ENCODE measurements at regions not wholly inside any gene's neighbourhood (a gene's known extent, or its start where the extent isn't known, plus 50 kb on each side); places are given as distances from the start of the nearest gene placed in this dataset.
"Not testable (repeated sequence)": the region's sequence is repeated elsewhere in the genome, so short reads cannot be mapped to it uniquely, and the experiment has no call there.

DNA sequence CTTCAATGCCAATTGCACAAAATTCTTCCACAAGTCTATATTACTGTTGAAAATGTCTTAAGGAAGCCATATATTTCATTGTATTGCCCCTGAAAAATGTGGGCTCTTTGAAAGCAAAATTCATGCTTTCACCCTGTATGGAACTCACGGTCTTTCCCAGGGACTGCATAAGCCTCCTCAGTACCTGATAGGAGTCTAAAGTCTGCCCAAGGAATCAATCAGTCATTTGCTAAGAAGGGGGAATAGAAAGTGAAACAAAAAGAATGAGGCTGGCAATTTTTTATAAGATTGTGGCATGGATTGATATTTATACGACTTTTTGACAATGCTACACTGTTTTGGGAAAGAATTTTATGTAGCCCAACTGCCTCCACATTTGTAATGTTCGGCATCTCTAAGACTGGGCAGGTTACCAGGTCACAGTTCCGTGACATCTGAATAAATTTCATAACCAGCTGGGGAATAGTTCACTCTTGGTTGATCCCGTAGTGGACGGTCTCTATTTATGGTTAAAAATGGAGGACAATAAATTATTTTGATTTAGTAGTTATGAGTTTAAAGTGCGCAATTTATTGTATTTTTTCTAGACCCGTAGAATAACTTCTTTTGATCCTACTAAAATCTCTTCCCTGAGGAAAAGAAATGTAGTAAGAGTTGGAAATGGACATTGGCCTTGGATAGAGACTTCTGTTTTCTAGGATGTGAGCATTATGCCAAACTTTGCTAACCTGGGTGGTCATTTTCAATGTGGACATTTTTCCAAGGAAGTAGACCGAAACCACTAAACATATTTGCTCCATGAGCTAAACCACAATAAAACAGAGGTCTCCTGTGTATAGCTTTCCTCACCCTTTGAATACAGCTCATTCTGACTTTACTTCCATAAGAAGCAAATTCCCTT, 1585.4 kb downstream of the EFNB2 start:
- Histone ChIP-seq H3K27ac (ENCODE audit: low read length) (no peak overlapping the region), H3K27me3 (ENCODE audit: control insufficient read depth, insufficient read depth, low read length) (no peaks in the 10 kb centered on the region), H3K9me3 (ENCODE audit: control insufficient read depth, insufficient read depth, low read length) (no peaks in the 10 kb centered on the region), H3K36me3 (ENCODE audit: control insufficient read depth, insufficient read depth, low read length) (no peaks in the 10 kb centered on the region), H3K4me1 (ENCODE audit: control insufficient read depth, insufficient read depth, low read length) (no peaks in the 10 kb centered on the region), H3K4me3 (ENCODE audit: low read length) (no peak overlapping the region)
- DNase-seq (ENCODE audit: low read depth, low spot score) = no peak
- WGBS (ENCODE audit: insufficient coverage, insufficient read length) = 100% methylated on average over 1 of the region's 9 CpGs

DNA sequence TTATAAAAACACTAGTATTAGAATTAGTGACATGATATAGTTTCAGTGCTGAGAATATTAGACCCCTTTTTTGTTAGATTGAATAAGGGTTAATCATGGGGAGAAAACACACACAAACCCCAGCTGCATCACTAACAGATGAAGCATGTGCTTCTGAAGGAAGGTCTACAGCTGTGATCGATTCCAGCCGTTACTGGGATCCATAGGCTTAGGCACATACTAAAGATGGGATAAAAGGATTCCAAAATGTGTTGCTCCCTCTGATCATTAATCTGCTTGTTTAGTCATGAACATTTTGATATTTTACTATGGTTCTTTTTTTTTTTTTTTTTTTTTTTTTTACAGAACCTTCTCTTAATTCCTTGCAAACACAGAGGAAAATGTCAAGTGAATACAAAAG, 1591.3 kb downstream of the EFNB2 start:
- H3K27me3 ChIP-seq (ENCODE audit: control insufficient read depth, insufficient read depth, low read length) = no peaks in the 10 kb centered on the region
- no peaks in the 10 kb centered on the region for H3K36me3 ChIP-seq (ENCODE audit: control insufficient read depth, insufficient read depth, low read length)
- no peak overlapping the region for H3K4me3 ChIP-seq (ENCODE audit: low read length)
- H3K27ac ChIP-seq (ENCODE audit: low read length) = no peak overlapping the region
- WGBS (ENCODE audit: insufficient coverage, insufficient read length) = no CpG with 5 or more reads among the region's 2 CpGs
- DNase-seq (ENCODE audit: low read depth, low spot score) = no peak
- H3K4me1 ChIP-seq (ENCODE audit: control insufficient read depth, insufficient read depth, low read length) = no peaks in the 10 kb centered on the region
- H3K9me3 ChIP-seq (ENCODE audit: control insufficient read depth, insufficient read depth, low read length) = no peaks in the 10 kb centered on the region

DNA sequence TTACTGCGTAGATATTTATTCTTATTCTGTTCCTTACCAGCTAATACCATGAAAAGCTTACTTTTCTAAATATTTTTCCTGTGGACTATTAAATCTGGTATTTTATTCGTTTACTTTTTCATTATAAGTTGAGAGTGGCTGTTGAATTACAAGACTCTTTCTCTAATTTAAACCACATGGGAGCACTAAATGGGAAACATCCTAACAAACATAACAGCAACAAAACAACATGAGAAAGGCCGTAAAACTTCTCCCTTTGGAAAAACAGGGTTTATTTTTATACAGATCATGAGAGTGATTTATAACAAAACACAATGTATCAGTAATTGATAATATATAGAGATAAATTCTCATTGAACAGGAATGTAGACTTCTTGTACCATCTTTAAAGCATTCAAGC, 1592.1 kb downstream of the EFNB2 start:
- no peak overlapping the region for H3K4me3 ChIP-seq (ENCODE audit: low read length)
- H3K27me3 ChIP-seq (ENCODE audit: control insufficient read depth, insufficient read depth, low read length) = no peaks in the 10 kb centered on the region
- no peaks in the 10 kb centered on the region for H3K4me1 ChIP-seq (ENCODE audit: control insufficient read depth, insufficient read depth, low read length)
- no peak overlapping the region for H3K27ac ChIP-seq (ENCODE audit: low read length)
- DNase-seq (ENCODE audit: low read depth, low spot score) = no peak
- H3K9me3 ChIP-seq (ENCODE audit: control insufficient read depth, insufficient read depth, low read length) = no peaks in the 10 kb centered on the region
- no CpG with 5 or more reads among the region's 3 CpGs for WGBS (ENCODE audit: insufficient coverage, insufficient read length)
- no peaks in the 10 kb centered on the region for H3K36me3 ChIP-seq (ENCODE audit: control insufficient read depth, insufficient read depth, low read length)

DNA sequence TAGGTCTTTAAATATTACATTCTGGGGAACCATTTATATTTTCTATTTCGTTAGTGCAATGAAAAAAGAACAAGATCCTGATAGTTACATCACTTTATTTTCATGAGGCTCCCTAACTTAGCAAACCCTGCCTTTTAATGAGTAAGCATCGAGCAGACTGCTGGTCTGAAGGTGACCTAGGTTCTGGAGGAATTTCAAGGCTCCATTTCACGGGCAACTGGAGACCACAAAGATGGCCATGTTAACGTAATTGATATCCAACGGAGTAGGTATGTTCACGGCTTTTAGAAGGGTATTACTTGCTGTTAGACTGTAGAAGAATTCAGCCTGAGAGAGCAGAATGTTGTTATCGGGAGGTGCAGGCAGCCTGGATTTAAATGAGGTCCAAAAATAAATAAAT, 1597.6 kb downstream of the EFNB2 start:
- Histone ChIP-seq H3K4me1 (ENCODE audit: control insufficient read depth, insufficient read depth, low read length) (no peaks in the 10 kb centered on the region), H3K9me3 (ENCODE audit: control insufficient read depth, insufficient read depth, low read length) (no peaks in the 10 kb centered on the region), H3K36me3 (ENCODE audit: control insufficient read depth, insufficient read depth, low read length) (no peaks in the 10 kb centered on the region), H3K27ac (ENCODE audit: low read length) (no peak overlapping the region), H3K4me3 (ENCODE audit: low read length) (no peak overlapping the region), H3K27me3 (ENCODE audit: control insufficient read depth, insufficient read depth, low read length) (no peaks in the 10 kb centered on the region)
- no peak for DNase-seq (ENCODE audit: low read depth, low spot score)
- no CpG with 5 or more reads among the region's 7 CpGs for WGBS (ENCODE audit: insufficient coverage, insufficient read length)

DNA sequence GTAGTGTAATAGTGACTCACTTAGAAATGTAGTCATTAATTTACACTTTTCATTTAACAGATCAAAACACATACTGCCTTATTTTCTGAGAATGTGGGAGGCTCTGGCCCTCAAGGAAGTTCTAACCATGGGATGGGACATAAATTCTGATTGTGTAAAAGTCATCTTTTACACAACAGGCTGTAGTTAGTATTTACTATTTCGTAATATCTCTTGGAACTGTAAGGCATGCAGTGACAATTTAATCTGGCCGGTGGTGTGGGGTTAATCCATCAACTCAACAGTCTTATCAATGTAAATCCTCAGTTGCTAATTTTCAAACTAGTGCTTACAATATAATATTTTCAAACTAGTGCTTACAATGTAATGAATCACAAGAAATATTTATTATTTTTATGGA, 1599.2 kb downstream of the EFNB2 start:
- no peak overlapping the region for H3K27ac ChIP-seq (ENCODE audit: low read length)
- no peak overlapping the region for H3K4me3 ChIP-seq (ENCODE audit: low read length)
- no peaks in the 10 kb centered on the region for H3K27me3 ChIP-seq (ENCODE audit: control insufficient read depth, insufficient read depth, low read length)
- no peaks in the 10 kb centered on the region for H3K9me3 ChIP-seq (ENCODE audit: control insufficient read depth, insufficient read depth, low read length)
- no CpG with 5 or more reads among the region's 2 CpGs for WGBS (ENCODE audit: insufficient coverage, insufficient read length)
- DNase-seq (ENCODE audit: low read depth, low spot score) = no peak
- H3K36me3 ChIP-seq (ENCODE audit: control insufficient read depth, insufficient read depth, low read length) = no peaks in the 10 kb centered on the region
- H3K4me1 ChIP-seq (ENCODE audit: control insufficient read depth, insufficient read depth, low read length) = no peaks in the 10 kb centered on the region

DNA sequence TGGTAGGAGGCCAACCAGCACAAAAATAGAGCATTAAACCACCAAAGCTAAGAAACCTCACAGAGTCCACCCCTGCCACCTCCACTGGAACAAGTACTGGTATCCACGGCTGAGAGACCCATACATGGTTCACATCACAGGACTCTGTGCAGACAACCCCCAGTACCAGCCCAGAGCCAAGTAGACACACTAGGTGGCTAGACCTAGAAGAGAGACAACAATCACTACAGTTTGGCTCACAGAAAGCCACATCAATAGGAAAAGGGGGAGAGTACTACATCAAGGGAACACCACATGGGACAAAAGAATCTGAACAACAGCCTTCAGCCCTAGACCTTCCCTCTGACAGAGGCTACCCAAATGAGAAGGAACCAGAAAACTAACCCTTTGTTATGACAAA, 1614.9 kb downstream of the EFNB2 start:
- not testable (repeated sequence) for H3K36me3 ChIP-seq (ENCODE audit: control insufficient read depth, insufficient read depth, low read length); H3K4me1 ChIP-seq (ENCODE audit: control insufficient read depth, insufficient read depth, low read length); DNase-seq (ENCODE audit: low read depth, low spot score); H3K27me3 ChIP-seq (ENCODE audit: control insufficient read depth, insufficient read depth, low read length); H3K4me3 ChIP-seq (ENCODE audit: low read length); H3K27ac ChIP-seq (ENCODE audit: low read length); H3K9me3 ChIP-seq (ENCODE audit: control insufficient read depth, insufficient read depth, low read length)
- no CpG with 5 or more reads among the region's 1 CpG for WGBS (ENCODE audit: insufficient coverage, insufficient read length)

DNA sequence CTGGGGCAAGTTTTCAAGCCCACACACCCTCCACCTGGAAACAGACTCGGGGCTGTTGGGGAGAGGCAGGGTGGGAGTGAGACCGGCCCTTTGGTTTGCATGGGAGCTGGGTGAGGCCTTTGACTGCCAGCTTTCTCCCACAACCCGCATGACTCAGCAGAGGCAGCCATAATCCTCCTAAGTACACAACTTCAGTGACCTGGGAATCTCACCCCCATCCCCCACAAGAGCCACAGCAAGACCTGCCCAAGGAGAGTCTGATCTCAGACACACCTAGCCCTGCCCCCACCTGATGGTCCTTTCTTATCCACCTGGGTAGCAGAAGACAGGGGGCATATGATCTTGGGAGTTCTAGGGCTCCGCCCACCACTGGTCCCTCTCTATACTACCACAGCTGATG, 1615.4 kb downstream of the EFNB2 start:
- H3K4me3 ChIP-seq (ENCODE audit: low read length) = no peak overlapping the region
- no CpG with 5 or more reads among the region's 4 CpGs for WGBS (ENCODE audit: insufficient coverage, insufficient read length)
- H3K9me3 ChIP-seq (ENCODE audit: control insufficient read depth, insufficient read depth, low read length) = no peaks in the 10 kb centered on the region
- H3K36me3 ChIP-seq (ENCODE audit: control insufficient read depth, insufficient read depth, low read length) = no peaks in the 10 kb centered on the region
- H3K27me3 ChIP-seq (ENCODE audit: control insufficient read depth, insufficient read depth, low read length) = no peaks in the 10 kb centered on the region
- no peak overlapping the region for H3K27ac ChIP-seq (ENCODE audit: low read length)
- no peaks in the 10 kb centered on the region for H3K4me1 ChIP-seq (ENCODE audit: control insufficient read depth, insufficient read depth, low read length)
- DNase-seq (ENCODE audit: low read depth, low spot score) = no peak

DNA sequence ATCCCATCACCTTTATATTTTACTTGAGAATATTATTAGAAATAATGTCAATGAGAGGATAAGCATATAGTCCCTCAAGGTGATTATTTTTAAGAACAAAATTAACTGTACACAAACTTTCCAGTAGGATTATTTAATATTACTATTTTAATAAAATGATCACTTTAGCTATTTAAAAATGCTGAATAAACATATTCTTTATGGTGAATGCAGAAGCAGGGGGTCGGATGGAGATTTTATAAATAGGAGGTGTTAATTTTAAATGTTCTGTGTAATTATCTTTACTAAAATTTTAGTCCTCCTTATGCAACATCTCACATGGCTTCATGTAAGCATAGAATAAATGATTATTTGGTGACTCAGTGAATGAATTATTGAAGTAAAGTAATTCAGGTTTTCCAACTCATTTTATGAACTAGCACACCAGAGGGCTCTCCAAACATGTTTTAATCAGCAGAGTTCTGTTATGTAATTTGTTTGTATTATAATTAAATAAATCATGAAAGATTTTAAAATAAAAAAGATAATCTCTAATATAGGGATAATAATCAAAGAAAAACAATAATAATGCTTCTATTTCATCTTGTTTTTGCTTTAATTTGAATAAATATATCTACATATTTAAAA, 1635.2 kb downstream of the EFNB2 start:
- Histone ChIP-seq H3K9me3 (ENCODE audit: control insufficient read depth, insufficient read depth, low read length) (no peaks in the 10 kb centered on the region), H3K4me3 (ENCODE audit: low read length) (no peak overlapping the region), H3K4me1 (ENCODE audit: control insufficient read depth, insufficient read depth, low read length) (no peaks in the 10 kb centered on the region), H3K36me3 (ENCODE audit: control insufficient read depth, insufficient read depth, low read length) (no peaks in the 10 kb centered on the region), H3K27ac (ENCODE audit: low read length) (no peak overlapping the region), H3K27me3 (ENCODE audit: control insufficient read depth, insufficient read depth, low read length) (no peaks in the 10 kb centered on the region)
- no peak for DNase-seq (ENCODE audit: low read depth, low spot score)
- 100% methylated on average over 1 of the region's 1 CpG for WGBS (ENCODE audit: insufficient coverage, insufficient read length)

DNA sequence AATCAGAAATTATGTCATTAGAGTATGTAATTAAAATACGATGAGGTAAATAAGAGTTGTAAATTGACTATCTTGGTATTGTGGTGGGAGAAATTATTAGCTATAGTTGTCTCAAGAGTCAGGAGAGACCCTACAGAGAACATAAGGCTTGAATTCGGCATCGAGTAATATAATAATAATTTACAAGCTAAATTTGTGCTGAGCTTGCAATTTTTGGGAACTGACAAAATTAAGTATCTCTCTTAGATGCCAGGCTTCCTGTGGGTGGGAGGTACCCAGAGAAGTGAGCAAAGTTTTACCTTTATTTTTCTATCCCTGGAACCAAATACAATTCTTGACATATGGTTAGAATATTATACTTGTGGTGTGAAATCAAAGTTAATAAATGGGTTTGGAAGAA, 1637.0 kb downstream of the EFNB2 start:
- 100% methylated on average over 1 of the region's 3 CpGs for WGBS (ENCODE audit: insufficient coverage, insufficient read length)
- H3K9me3 ChIP-seq (ENCODE audit: control insufficient read depth, insufficient read depth, low read length) = no peaks in the 10 kb centered on the region
- H3K4me1 ChIP-seq (ENCODE audit: control insufficient read depth, insufficient read depth, low read length) = no peaks in the 10 kb centered on the region
- H3K4me3 ChIP-seq (ENCODE audit: low read length) = no peak overlapping the region
- DNase-seq (ENCODE audit: low read depth, low spot score) = no peak
- H3K27ac ChIP-seq (ENCODE audit: low read length) = no peak overlapping the region
- no peaks in the 10 kb centered on the region for H3K27me3 ChIP-seq (ENCODE audit: control insufficient read depth, insufficient read depth, low read length)
- no peaks in the 10 kb centered on the region for H3K36me3 ChIP-seq (ENCODE audit: control insufficient read depth, insufficient read depth, low read length)

DNA sequence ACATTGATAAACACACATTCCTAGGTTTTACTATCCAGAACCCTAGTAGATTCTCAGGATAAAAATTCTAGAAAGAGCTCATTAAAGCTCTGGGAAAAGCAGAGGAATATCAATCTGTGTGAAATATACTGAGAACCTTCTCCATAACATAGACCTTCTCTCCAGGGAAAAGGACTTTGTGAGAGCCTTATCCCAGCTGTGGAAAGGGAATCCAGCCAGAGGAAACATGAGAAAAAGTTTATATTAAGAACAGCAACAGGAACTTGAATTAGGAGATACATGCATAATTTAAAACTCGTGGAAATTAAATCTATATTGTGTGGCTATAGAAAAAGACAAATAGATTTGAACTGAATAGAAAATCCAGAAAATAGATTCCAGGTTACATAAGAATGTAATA, 1639.9 kb downstream of the EFNB2 start:
- Histone ChIP-seq H3K9me3 (ENCODE audit: control insufficient read depth, insufficient read depth, low read length) (no peaks in the 10 kb centered on the region), H3K36me3 (ENCODE audit: control insufficient read depth, insufficient read depth, low read length) (no peaks in the 10 kb centered on the region), H3K4me1 (ENCODE audit: control insufficient read depth, insufficient read depth, low read length) (no peaks in the 10 kb centered on the region), H3K27ac (ENCODE audit: low read length) (no peak overlapping the region), H3K27me3 (ENCODE audit: control insufficient read depth, insufficient read depth, low read length) (no peaks in the 10 kb centered on the region), H3K4me3 (ENCODE audit: low read length) (no peak overlapping the region)
- DNase-seq (ENCODE audit: low read depth, low spot score) = no peak
- WGBS (ENCODE audit: insufficient coverage, insufficient read length) = no CpG with 5 or more reads among the region's 1 CpG

Data from iPS DF 6.9 (cell line).